OCI-LY7 (cell line): ENCODE measurements at regions not wholly inside any gene's neighbourhood (a gene's known extent, or its start where the extent isn't known, plus 50 kb on each side); places are given as distances from the start of the nearest gene placed in this dataset.

Experiments
- EZH2phosphoT487 ChIP-seq: fragments of 200-600 bp; sonication (generic); IDR thresholded peaks from 2 replicates; pipeline ENCODE4 v1.6.1; 2018; ENCODE audit warnings: low read depth, borderline replicate concordance, mild to moderate bottlenecking, mixed run types, antibody characterized with exemption, low read length, moderate library complexity, mixed read lengths
- TF ChIP-seq, protein P1 (sequence below): fragments of 200-600 bp; sonication (generic); conservative IDR thresholded peaks from 2 replicates; pipeline ENCODE4 v1.5.1; 2014; ENCODE audit warnings: mild to moderate bottlenecking, antibody characterized with exemption, low read length, moderate library complexity, mixed read lengths

DNA sequence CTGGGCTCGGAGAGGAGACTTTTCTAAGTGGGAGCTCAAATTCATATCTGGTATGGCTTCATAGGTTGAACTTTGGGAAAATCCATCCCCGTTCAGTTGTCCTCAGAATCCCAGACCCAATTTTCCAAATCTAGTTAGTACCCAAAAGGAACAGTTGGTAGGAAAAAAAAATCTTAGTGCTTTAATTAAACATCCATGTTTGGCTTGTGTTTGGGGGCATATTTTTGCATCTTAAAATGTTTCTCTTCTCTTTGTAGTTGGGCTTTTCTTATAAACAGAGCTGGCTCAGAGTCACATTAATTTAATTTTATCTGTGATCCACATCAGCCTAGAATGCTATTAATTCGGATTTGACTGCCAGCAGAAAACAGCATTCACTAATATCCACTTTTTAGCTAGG lies 165.9 kb downstream of the BUB3 start:
- TF ChIP-seq, protein P1, sequence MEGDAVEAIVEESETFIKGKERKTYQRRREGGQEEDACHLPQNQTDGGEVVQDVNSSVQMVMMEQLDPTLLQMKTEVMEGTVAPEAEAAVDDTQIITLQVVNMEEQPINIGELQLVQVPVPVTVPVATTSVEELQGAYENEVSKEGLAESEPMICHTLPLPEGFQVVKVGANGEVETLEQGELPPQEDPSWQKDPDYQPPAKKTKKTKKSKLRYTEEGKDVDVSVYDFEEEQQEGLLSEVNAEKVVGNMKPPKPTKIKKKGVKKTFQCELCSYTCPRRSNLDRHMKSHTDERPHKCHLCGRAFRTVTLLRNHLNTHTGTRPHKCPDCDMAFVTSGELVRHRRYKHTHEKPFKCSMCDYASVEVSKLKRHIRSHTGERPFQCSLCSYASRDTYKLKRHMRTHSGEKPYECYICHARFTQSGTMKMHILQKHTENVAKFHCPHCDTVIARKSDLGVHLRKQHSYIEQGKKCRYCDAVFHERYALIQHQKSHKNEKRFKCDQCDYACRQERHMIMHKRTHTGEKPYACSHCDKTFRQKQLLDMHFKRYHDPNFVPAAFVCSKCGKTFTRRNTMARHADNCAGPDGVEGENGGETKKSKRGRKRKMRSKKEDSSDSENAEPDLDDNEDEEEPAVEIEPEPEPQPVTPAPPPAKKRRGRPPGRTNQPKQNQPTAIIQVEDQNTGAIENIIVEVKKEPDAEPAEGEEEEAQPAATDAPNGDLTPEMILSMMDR = no peak
- TF ChIP-seq EZH2phosphoT487 = no peak
